ENCODE measurements at regions not wholly inside any gene's neighbourhood (a gene's known extent, or its start where the extent isn't known, plus 50 kb on each side); places are given as distances from the start of the nearest gene placed in this dataset.

DNA sequence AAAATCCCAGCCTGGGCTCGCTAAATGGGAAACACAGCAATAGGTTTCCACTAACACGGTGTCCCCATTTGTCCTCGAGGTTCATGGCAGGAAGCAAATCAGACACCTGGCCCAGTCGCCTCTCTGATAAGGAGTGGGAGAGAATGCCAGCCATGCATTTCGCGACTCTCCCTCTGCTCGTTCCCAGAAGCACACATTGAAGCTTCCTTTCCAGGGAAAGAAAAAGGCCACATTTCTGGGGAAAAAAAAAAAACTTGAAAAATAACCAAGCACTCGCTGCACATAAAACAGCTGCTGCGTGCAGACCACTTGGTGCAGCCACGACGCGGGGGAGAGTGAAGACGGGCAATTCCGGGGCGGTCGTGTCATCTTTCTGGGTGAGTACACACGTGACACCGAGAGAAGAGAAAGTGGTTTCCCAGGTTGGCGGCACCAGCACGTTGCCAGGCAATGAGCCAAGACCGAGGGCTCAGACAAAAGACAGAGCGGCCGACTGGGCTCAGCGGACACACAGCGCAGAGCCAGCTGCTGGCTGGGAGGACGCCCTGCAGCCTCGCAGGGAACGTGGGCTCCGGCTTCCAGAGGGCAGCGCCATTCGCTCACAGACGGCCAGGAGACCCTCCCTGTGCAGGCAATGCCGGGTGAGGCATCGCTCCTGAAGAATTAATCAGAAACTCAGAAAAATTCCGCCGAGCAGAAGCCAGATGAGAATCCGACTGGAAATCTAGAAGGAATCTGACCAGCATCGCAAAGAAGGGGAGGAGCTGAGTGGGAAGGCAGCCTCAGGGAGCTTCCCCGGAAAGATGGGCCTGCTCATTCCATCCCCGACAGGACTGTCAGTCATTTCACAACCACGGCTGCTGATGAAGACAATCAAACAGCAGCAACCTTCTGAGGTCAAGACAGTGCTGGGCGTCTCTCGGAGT is 83.2 kb upstream of the IRS2 start:
- Histone ChIP-seq H3K27me3 (replicated peaks in 1 of 4; ENCODE audit: control insufficient read depth in 3 of 4, extremely low read depth in 1 of 4, insufficient read depth in 3 of 4, low read length in 3 of 4) (no peaks in the 10 kb centered on the region; a peak in 1 of 7 replicates), H3K56ac (replicated peaks; ENCODE audit: insufficient read length, low read depth, low read length) (no peak overlapping the region), H3K36me3 (ENCODE audit: control insufficient read depth in 2 of 4, insufficient read depth in 4 of 4, low read length in 3 of 4) (no peaks in the 10 kb centered on the region), H3K9me3 (ENCODE audit: insufficient read depth in 2 of 2, low read depth in 1 of 2, low read length in 1 of 2) (no peaks in the 10 kb centered on the region), H4K91ac (replicated peaks; ENCODE audit: insufficient read length, low read length) (no peak overlapping the region), H2AFZ (ENCODE audit: low read length) (no peak overlapping the region; the same call in 1 of the 2 replicates), H2BK120ac (replicated peaks; ENCODE audit: low read depth, low read length) (no peak overlapping the region), H3K79me2 (ENCODE audit: control insufficient read depth in 1 of 2, insufficient read depth in 2 of 2, low read length in 2 of 2) (no peaks in the 10 kb centered on the region), H3K4ac (replicated peaks; ENCODE audit: insufficient read length, low read depth, low read length) (no peak overlapping the region), H3K23me2 (ENCODE audit: low read depth, low read length) (no peaks in the 10 kb centered on the region; the same call in 1 of the 2 replicates), H3K27ac (ENCODE audit: low read depth, low read length) (no peak overlapping the region), H2AK5ac (ENCODE audit: low read depth, low read length) (no peak overlapping the region), H3K79me1 (ENCODE audit: low read depth, low read length) (no peaks in the 10 kb centered on the region), H2BK5ac (ENCODE audit: low read depth, low read length) (no peak overlapping the region), H3K4me3 (ENCODE audit: extremely low read depth in 1 of 4, insufficient read depth in 2 of 4, low read depth in 3 of 4, low read length in 4 of 4) (no peak overlapping the region), H2BK12ac (ENCODE audit: low read depth, low read length) (no peak overlapping the region), H4K5ac (ENCODE audit: insufficient read length, low read depth, low read length) (no peak overlapping the region), H3K4me2 (ENCODE audit: insufficient read depth in 1 of 2, low read depth in 2 of 2, low read length in 2 of 2) (no peak overlapping the region), H3K23ac (ENCODE audit: insufficient read length) (no peak overlapping the region), H3K18ac (ENCODE audit: extremely low read depth, low read length) (no peak overlapping the region), H3K4me1 (replicated peaks in 1 of 4; ENCODE audit: control insufficient read depth in 3 of 4, insufficient read depth in 4 of 4, low read length in 3 of 4) (peaks cover 0 to 3% (median 1%) of the 10 kb centered on the region in 4 experiments; a peak in 1 of 7 replicates), H2BK15ac (ENCODE audit: low read length) (no peak overlapping the region), H4K20me1 (replicated peaks in 1 of 2; ENCODE audit: control insufficient read depth in 1 of 2, insufficient read depth in 2 of 2, low read length in 2 of 2) (no peaks in the 10 kb centered on the region), H2BK20ac (ENCODE audit: low read length) (no peak overlapping the region), H4K8ac (ENCODE audit: extremely low read depth, insufficient read depth, low read length) (no peak overlapping the region; the same call in 1 of the 2 replicates), H3K9ac (replicated peaks in 1 of 4; ENCODE audit: extremely low read depth in 1 of 4, low read depth in 3 of 4, low read length in 3 of 4) (no peak overlapping the region), H3K14ac (ENCODE audit: insufficient read length) (no peak overlapping the region)
- CTCF ChIA-PET (ENCODE audit: partially characterized antibody) = interaction anchor here (0.6 to 1.5 kb wide), 2 partner anchors 9 to 49 kb away, joined by 4 to 7 read pairs; no protein-coding TSS in a partner anchor
- no peak for FAIRE-seq
- TF ChIP-seq NANOG (IDR thresholded peaks at IDR 0.05; ENCODE audit: insufficient read depth, low read depth, low read length, poor library complexity, severe bottlenecking) = no peak
- peak in 1 of 2 experiments; percentile 24; a peak in 1 of 4 replicates for TF ChIP-seq RAD21 (IDR thresholded peaks at IDR 0.05 in 1 of 2, conservative IDR thresholded peaks at IDR 0.05 in 1 of 2; ENCODE audit: low read depth in 2 of 2, low read length in 2 of 2)
- no peak for TF ChIP-seq BACH1 (IDR thresholded peaks at IDR 0.05; ENCODE audit: low read length)
- TF ChIP-seq KDM4A (IDR thresholded peaks at IDR 0.05; ENCODE audit: low read depth, low read length, severe bottlenecking) = no peak
- TF ChIP-seq CEBPB (IDR thresholded peaks at IDR 0.05; ENCODE audit: low read depth, low read length) = no peak
- no peak for TF ChIP-seq KDM5A (IDR thresholded peaks at IDR 0.05; ENCODE audit: low read length)
- TF ChIP-seq, protein P1, sequence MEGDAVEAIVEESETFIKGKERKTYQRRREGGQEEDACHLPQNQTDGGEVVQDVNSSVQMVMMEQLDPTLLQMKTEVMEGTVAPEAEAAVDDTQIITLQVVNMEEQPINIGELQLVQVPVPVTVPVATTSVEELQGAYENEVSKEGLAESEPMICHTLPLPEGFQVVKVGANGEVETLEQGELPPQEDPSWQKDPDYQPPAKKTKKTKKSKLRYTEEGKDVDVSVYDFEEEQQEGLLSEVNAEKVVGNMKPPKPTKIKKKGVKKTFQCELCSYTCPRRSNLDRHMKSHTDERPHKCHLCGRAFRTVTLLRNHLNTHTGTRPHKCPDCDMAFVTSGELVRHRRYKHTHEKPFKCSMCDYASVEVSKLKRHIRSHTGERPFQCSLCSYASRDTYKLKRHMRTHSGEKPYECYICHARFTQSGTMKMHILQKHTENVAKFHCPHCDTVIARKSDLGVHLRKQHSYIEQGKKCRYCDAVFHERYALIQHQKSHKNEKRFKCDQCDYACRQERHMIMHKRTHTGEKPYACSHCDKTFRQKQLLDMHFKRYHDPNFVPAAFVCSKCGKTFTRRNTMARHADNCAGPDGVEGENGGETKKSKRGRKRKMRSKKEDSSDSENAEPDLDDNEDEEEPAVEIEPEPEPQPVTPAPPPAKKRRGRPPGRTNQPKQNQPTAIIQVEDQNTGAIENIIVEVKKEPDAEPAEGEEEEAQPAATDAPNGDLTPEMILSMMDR (IDR thresholded peaks at IDR 0.05; ENCODE audit: control extremely low read depth in 1 of 3, insufficient read depth in 1 of 3, low read depth in 1 of 3, low read length in 3 of 3) = peak; percentile 2 to 23 (median 15)
- TF ChIP-seq TBP (IDR thresholded peaks at IDR 0.05; ENCODE audit: low read depth, low read length) = no peak
- POLR2A ChIA-PET (ENCODE audit: partially characterized antibody) = no interaction called here
- DNase-seq (ENCODE audit: low read depth in 1 of 2, low spot score in 2 of 2) = no peak
- WGBS, 2 experiments (ENCODE audit: extremely low coverage in 1 of 2, insufficient coverage in 1 of 2, insufficient read length in 1 of 2, insufficient replicate concordance in 2 of 2, low coverage in 1 of 2, low lambda C conversion rate in 2 of 2, missing lambda C conversion rate in 1 of 2) = 87% methylated on average over 43 of the region's 43 CpGs; no CpG with 5 or more reads in 1 of the 2 experiments

Data from H1 (cell line).